ENCODE measurements at regions not wholly inside any gene's neighbourhood (a gene's known extent, or its start where the extent isn't known, plus 50 kb on each side); places are given as distances from the start of the nearest gene placed in this dataset.

GRCh38 chr7:138243430-138243829 lies 167.2 kb downstream of the AKR1D1 start:
- Histone ChIP-seq H3K27me3 (ENCODE audit: control insufficient read depth in 2 of 2, insufficient read depth in 2 of 2, low read length in 2 of 2) (no peaks in the 10 kb centered on the region), H2AFZ (ENCODE audit: insufficient read depth, low read depth, low read length, poor library complexity, severe bottlenecking) (peak overlapping the region; percentile 41), H3K79me2 (ENCODE audit: insufficient read depth, low read length) (no peaks in the 10 kb centered on the region), H3K4me2 (replicated peaks; ENCODE audit: extremely low read depth, low read length, poor library complexity, severe bottlenecking) (no peak overlapping the region), H4K20me1 (ENCODE audit: insufficient read depth, low read length) (no peaks in the 10 kb centered on the region), H3K9me3 (replicated peaks in 1 of 2; ENCODE audit: control insufficient read depth in 1 of 2, insufficient read depth in 1 of 2, low read length in 2 of 2) (peaks cover 8 to 13% of the 10 kb centered on the region in 2 donors), H3K9ac (ENCODE audit: insufficient read depth, low read length, poor library complexity, severe bottlenecking) (no peak overlapping the region), H3K27ac (ENCODE audit: low read depth in 1 of 2, low read length in 2 of 2) (no peak overlapping the region), H3K4me3 (replicated peaks in 1 of 3; ENCODE audit: low read depth in 2 of 3, low read length in 3 of 3) (no peak overlapping the region), H3K4me1 (ENCODE audit: control insufficient read depth in 1 of 2, insufficient read depth in 2 of 2, low read length in 2 of 2) (peaks cover 22 to 47% of the 10 kb centered on the region in 2 donors), H3K36me3 (replicated peaks in 1 of 2; ENCODE audit: control insufficient read depth in 1 of 2, insufficient read depth in 2 of 2, low read length in 2 of 2) (no peaks in the 10 kb centered on the region)
- no peak for DNase-seq
- intact Hi-C loops (cut with micrococcal nuclease) = no loop called here
- TF ChIP-seq CTCF (IDR thresholded peaks at IDR 0.05) = no peak
- peaks cover 3 to 7% of the 10 kb centered on the region in 2 donors for H3K36me3 Mint-ChIP-seq
- H3K27me3 Mint-ChIP-seq (ENCODE audit: low read depth in 3 of 3) = peaks cover 0 to 2% (median 1%) of the 10 kb centered on the region in 3 donors
- no peak overlapping the region for H3K4me3 Mint-ChIP-seq
- peaks cover 36% of the 10 kb centered on the region for H3K4me1 Mint-ChIP-seq
- H3K9me3 Mint-ChIP-seq = peaks cover 9 to 18% (median 16%) of the 10 kb centered on the region in 7 donors
- no peak overlapping the region for H3K27ac Mint-ChIP-seq
- 69% methylated on average over 2 of the region's 5 CpGs for WGBS (ENCODE audit: insufficient coverage)

- Histone ChIP-seq H3K27ac (ENCODE audit: low read depth in 1 of 2, low read length in 2 of 2) (no peak overlapping the region), H3K27me3 (ENCODE audit: control insufficient read depth in 2 of 2, insufficient read depth in 2 of 2, low read length in 2 of 2) (no peaks in the 10 kb centered on the region)
- no peak overlapping the region for H3K27ac Mint-ChIP-seq
These were observed 167.6 kb downstream of the AKR1D1 start for GRCh38 chr7:138243836-138244235.

More at GRCh38 chr7:138243836-138244235, 167.6 kb downstream of the AKR1D1 start:
- Mint-ChIP-seq H3K36me3 (peaks cover 3 to 7% of the 10 kb centered on the region in 2 donors), H3K27me3 (ENCODE audit: low read depth in 3 of 3) (peaks cover 0 to 2% (median 1%) of the 10 kb centered on the region in 3 donors), H3K9me3 (peaks cover 8 to 14% (median 12%) of the 10 kb centered on the region in 7 donors), H3K4me1 (peaks cover 38% of the 10 kb centered on the region), H3K4me3 (no peak overlapping the region)
- TF ChIP-seq CTCF (IDR thresholded peaks at IDR 0.05) = no peak
- H3K36me3 ChIP-seq (replicated peaks in 1 of 2; ENCODE audit: control insufficient read depth in 1 of 2, insufficient read depth in 2 of 2, low read length in 2 of 2) = no peaks in the 10 kb centered on the region
- H2AFZ ChIP-seq (ENCODE audit: insufficient read depth, low read depth, low read length, poor library complexity, severe bottlenecking) = peak overlapping the region; percentile 41
- H3K9ac ChIP-seq (ENCODE audit: insufficient read depth, low read length, poor library complexity, severe bottlenecking) = no peak overlapping the region
- peaks cover 22 to 50% of the 10 kb centered on the region in 2 donors for H3K4me1 ChIP-seq (ENCODE audit: control insufficient read depth in 1 of 2, insufficient read depth in 2 of 2, low read length in 2 of 2)
- intact Hi-C loops (cut with micrococcal nuclease) = no loop called here
- H3K9me3 ChIP-seq (replicated peaks in 1 of 2; ENCODE audit: control insufficient read depth in 1 of 2, insufficient read depth in 1 of 2, low read length in 2 of 2) = peaks cover 4 to 9% of the 10 kb centered on the region in 2 donors
- DNase-seq = no peak
- H3K4me3 ChIP-seq (replicated peaks in 1 of 3; ENCODE audit: low read depth in 2 of 3, low read length in 3 of 3) = no peak overlapping the region
- H3K79me2 ChIP-seq (ENCODE audit: insufficient read depth, low read length) = no peaks in the 10 kb centered on the region
- no peak overlapping the region for H3K4me2 ChIP-seq (replicated peaks; ENCODE audit: extremely low read depth, low read length, poor library complexity, severe bottlenecking)
- no peaks in the 10 kb centered on the region for H4K20me1 ChIP-seq (ENCODE audit: insufficient read depth, low read length)
- no CpG with 5 or more reads among the region's 1 CpG for WGBS (ENCODE audit: insufficient coverage)

All from CD14-positive monocyte (primary cell).